IMR-90 (cell line): ENCODE measurements at regions not wholly inside any gene's neighbourhood (a gene's known extent, or its start where the extent isn't known, plus 50 kb on each side); places are given as distances from the start of the nearest gene placed in this dataset.

Source experiments
- ATAC-seq: fragments of 200-7000 bp; cut with Tn5 transposase; 2 replicates; pipeline ENCODE4 v1.9.1; 2020; ENCODE audit warnings: low read depth, mild to moderate bottlenecking, moderate library complexity
- BruUV-seq: library from RNA; stranded (reverse); fragments of 400-500 nt; replicated peaks from 2 replicates; lab custom pipeline; 2021; lab: Mats Ljungman, UMichigan
- CTCF ChIA-PET: fragments of 300-600 bp; formaldehyde crosslinking; extraction: SDS; loops from one replicate; lab custom pipeline; 2021; ENCODE audit warnings: antibody characterized with exemption; lab: Yijun Ruan, JAX
- POLR2A ChIA-PET: fragments of 300-600 bp; sonication (Branson Sonifier 250); formaldehyde crosslinking; loops from one replicate; lab custom pipeline; 2022; ENCODE audit warnings: antibody characterized with exemption; ENCODE audit not compliant: unreplicated experiment; lab: Charles Lee
- DNase-seq: peaks from one replicate; pipeline ENCODE4 v3.0.0; 2013
- H2AFZ ChIP-seq: replicated peaks from 2 replicates; pipeline ENCODE3; 2013; ENCODE audit warnings: low read length, mild to moderate bottlenecking; ENCODE audit not compliant: poor library complexity
- H2AK5ac ChIP-seq: 2 replicates; pipeline ENCODE4 v1.6.1; 2013; ENCODE audit warnings: low read depth, low read length, inconsistent platforms
- H2AK9ac ChIP-seq: replicated peaks from 2 replicates; pipeline ENCODE3; 2013; ENCODE audit warnings: mild to moderate bottlenecking, low read depth, low read length, moderate library complexity; ENCODE audit not compliant: poor library complexity
- H2BK120ac ChIP-seq: 2 replicates; pipeline ENCODE4 v1.6.1; 2013; ENCODE audit warnings: low read depth, low read length, inconsistent platforms
- H2BK15ac ChIP-seq: 3 replicates; pipeline ENCODE4 v1.6.1; 2013; ENCODE audit warnings: low read depth, low read length, inconsistent platforms
- H2BK20ac ChIP-seq: 2 replicates; pipeline ENCODE4 v1.6.1; 2013; ENCODE audit warnings: low read depth, mild to moderate bottlenecking, inconsistent platforms, low read length, moderate library complexity
- H2BK5ac ChIP-seq: 2 replicates; pipeline ENCODE4 v1.6.1; 2013; ENCODE audit warnings: mild to moderate bottlenecking, low read depth, low read length, inconsistent platforms; ENCODE audit not compliant: poor library complexity, severe bottlenecking
- H3K14ac ChIP-seq: replicated peaks from 2 replicates; pipeline ENCODE4 v1.6.1; 2013; ENCODE audit warnings: low read depth, low read length, inconsistent platforms
- H3K18ac ChIP-seq: 2 replicates; pipeline ENCODE4 v1.6.1; 2013; ENCODE audit warnings: low read depth, low read length, control low read depth
- H3K23ac ChIP-seq: 2 replicates; pipeline ENCODE4 v1.6.1; 2013; ENCODE audit warnings: low read depth, low read length, inconsistent platforms
- H3K27ac ChIP-seq: 2 replicates; pipeline ENCODE4 v1.5.1; 2013; ENCODE audit warnings: mild to moderate bottlenecking, control low read depth, low read length; ENCODE audit not compliant: insufficient read depth
- H3K27me3 ChIP-seq: 2 replicates; pipeline ENCODE4 v1.6.1; 2013; ENCODE audit warnings: low read length; ENCODE audit not compliant: control insufficient read depth, insufficient read depth
- H3K36me3 ChIP-seq: 2 replicates; pipeline ENCODE4 v1.6.1; 2013; ENCODE audit warnings: low read length, mixed read lengths; ENCODE audit not compliant: control insufficient read depth, insufficient read depth
- H3K4ac ChIP-seq: 2 replicates; pipeline ENCODE4 v1.6.1; 2013; ENCODE audit warnings: low read depth, low read length, inconsistent platforms
- H3K4me1 ChIP-seq: 2 replicates; pipeline ENCODE4 v1.6.1; 2013; ENCODE audit warnings: low read length, mixed read lengths; ENCODE audit not compliant: control insufficient read depth, insufficient read depth
- H3K4me2 ChIP-seq: 2 replicates; pipeline ENCODE4 v1.6.1; 2013; ENCODE audit warnings: low read depth, mild to moderate bottlenecking, control low read depth, low read length, moderate library complexity
- H3K4me3 ChIP-seq: 2 replicates; pipeline ENCODE4 v1.5.1; 2013; ENCODE audit warnings: low read depth, mild to moderate bottlenecking, control low read depth, low read length, moderate library complexity; ENCODE audit not compliant: insufficient read depth
- H3K56ac ChIP-seq: 2 replicates; pipeline ENCODE4 v1.6.1; 2013; ENCODE audit warnings: low read length, inconsistent platforms; ENCODE audit not compliant: insufficient read depth; ENCODE audit errors: extremely low read depth
- H3K79me1 ChIP-seq, 2 experiments: 2 replicates each; pipeline ENCODE4 v1.6.1; 2013; ENCODE audit warnings: low read length in 2 of 2, inconsistent platforms in 1 of 2, low read depth in 1 of 2
- H3K9ac ChIP-seq: 2 replicates; pipeline ENCODE4 v1.6.1; 2013; ENCODE audit warnings: low read depth, low read length, control low read depth
- H3K9me1 ChIP-seq: 2 replicates; pipeline ENCODE4 v1.6.1; 2013; ENCODE audit warnings: low read length, inconsistent platforms; ENCODE audit not compliant: insufficient read depth
- H3K9me3 ChIP-seq: 2 replicates; pipeline ENCODE4 v1.6.1; 2013; ENCODE audit warnings: low read length; ENCODE audit not compliant: control insufficient read depth, insufficient read depth
- H4K20me1 ChIP-seq: 2 replicates; pipeline ENCODE4 v1.6.1; 2013; ENCODE audit warnings: low read length, inconsistent platforms; ENCODE audit not compliant: insufficient read depth
- H4K5ac ChIP-seq: 2 replicates; pipeline ENCODE4 v1.6.1; 2013; ENCODE audit warnings: mild to moderate bottlenecking, low read depth, low read length, control low read depth
- H4K8ac ChIP-seq, 2 experiments: 2 replicates each; pipeline ENCODE4 v1.6.1; 2013; ENCODE audit warnings: low read depth in 2 of 2, low read length in 2 of 2, control low read depth in 1 of 2, inconsistent platforms in 1 of 2
- H4K91ac ChIP-seq: 2 replicates; pipeline ENCODE4 v1.6.1; 2013; ENCODE audit warnings: low read depth, low read length, inconsistent platforms; ENCODE audit not compliant: insufficient read depth
- BHLHE40 ChIP-seq: fragments of 150-350 bp; IDR thresholded peaks from 2 replicates; pipeline ENCODE4 v1.6.1; 2016; ENCODE audit warnings: mild to moderate bottlenecking, low read depth, low read length
- FOS ChIP-seq: fragments of 150-350 bp; IDR thresholded peaks from 2 replicates; pipeline ENCODE4 v1.6.1; 2016; ENCODE audit warnings: low read depth, low read length
- MAFK ChIP-seq: IDR thresholded peaks from 2 replicates; pipeline ENCODE4 v1.6.1; 2012; ENCODE audit warnings: low read depth, low read length, improper control_type of control experiment
- RCOR1 ChIP-seq: IDR thresholded peaks from 2 replicates; pipeline ENCODE4 v1.6.1; 2012; ENCODE audit warnings: mild to moderate bottlenecking, low read length, improper control_type of control experiment; ENCODE audit not compliant: insufficient replicate concordance
- RFX5 ChIP-seq: IDR thresholded peaks from 2 replicates; pipeline ENCODE4 v1.8.0; 2012; ENCODE audit warnings: low read depth, mild to moderate bottlenecking, low read length, moderate library complexity
- WGBS, 2 experiments: methylation state at CpG; one replicate each; pipeline versions ENCODE4 v1.1.5 to v1.1.7; 2013; ENCODE audit warnings: missing lambda C conversion rate in 2 of 2; ENCODE audit not compliant: insufficient read length in 1 of 2; ENCODE audit errors: extremely low coverage in 2 of 2; 5-methylcytosine and 5-hydroxymethylcytosine counted together
- dilution Hi-C: fragments of 300-500 bp; cut with HindIII; formaldehyde crosslinking; loops from one replicate; pipeline ENCODE4 v1.14.3; 2018; ENCODE audit warnings: low sequenced_read_pairs; ENCODE audit not compliant: unreplicated experiment
- in situ Hi-C: fragments of 300-500 bp; cut with MboI; formaldehyde crosslinking; loops from 3 replicates; pipeline ENCODE4 v1.14.3; 2019; ENCODE audit warnings: low sequenced_read_pairs, inconsistent platforms, mixed read lengths
- intact Hi-C: fragments of 100-400 bp; cut with micrococcal nuclease; formaldehyde crosslinking; loops from 2 replicates; pipeline ENCODE4 v1.10.0; 2022

DNA sequence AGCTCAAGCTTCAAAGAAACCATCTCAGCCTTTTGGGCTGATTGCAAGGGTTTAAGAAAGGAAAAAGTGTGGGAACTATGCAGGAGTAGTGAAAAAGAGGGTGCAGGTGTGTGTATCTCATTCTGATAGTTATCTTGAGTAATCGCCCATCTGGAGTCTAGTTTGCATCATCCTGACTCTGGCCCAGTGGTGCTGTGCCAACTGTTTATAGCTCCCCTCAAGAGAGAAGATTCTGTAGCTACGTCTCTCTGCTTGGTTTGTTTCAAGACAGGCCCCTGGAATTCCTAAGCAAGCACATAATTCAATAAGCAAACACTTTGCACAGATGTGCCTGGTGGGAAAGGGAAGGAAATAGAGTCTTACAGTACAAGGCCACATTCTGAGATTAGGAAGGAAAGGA, 144.4 kb downstream of the HAPSTR1 start:
- no peak for TF ChIP-seq RCOR1
- TF ChIP-seq FOS = no peak
- TF ChIP-seq MAFK = no peak
- TF ChIP-seq RFX5 = no peak
- TF ChIP-seq BHLHE40 = no peak
- no peaks in the 10 kb centered on the region for H3K27me3 ChIP-seq
- no peaks in the 10 kb centered on the region for H4K20me1 ChIP-seq
- ATAC-seq (no peak), DNase-seq (no peak)
- H3K79me1 ChIP-seq = no peaks in the 10 kb centered on the region
- in situ Hi-C loops = no loop called here
- no TSS peak for BruUV-seq
- dilution Hi-C loops = no loop called here
- intact Hi-C loops = no loop called here
- no peak overlapping the region for H3K56ac ChIP-seq
- WGBS, 2 experiments = no CpG with 5 or more reads among the region's 2 CpGs
- no peak overlapping the region for H3K9ac ChIP-seq
- H3K9me3 ChIP-seq = no peaks in the 10 kb centered on the region
- H4K91ac ChIP-seq = no peak overlapping the region
- H2BK15ac ChIP-seq = no peak overlapping the region
- no peak overlapping the region for H3K4ac ChIP-seq
- no peak overlapping the region for H3K27ac ChIP-seq
- ChIA-PET CTCF (no interaction called here), POLR2A (no interaction called here)
- no peak overlapping the region for H4K8ac ChIP-seq
- no peak overlapping the region for H2AK5ac ChIP-seq
- H2BK120ac ChIP-seq = no peak overlapping the region
- no peak overlapping the region for H3K14ac ChIP-seq
- no peaks in the 10 kb centered on the region for H3K4me1 ChIP-seq
- no peak overlapping the region for H3K23ac ChIP-seq
- H3K9me1 ChIP-seq = no peaks in the 10 kb centered on the region
- no peaks in the 10 kb centered on the region for H3K36me3 ChIP-seq
- no peak overlapping the region for H2BK20ac ChIP-seq
- no peak overlapping the region for H2BK5ac ChIP-seq
- H3K18ac ChIP-seq = no peak overlapping the region
- no peak overlapping the region for H4K5ac ChIP-seq
- H3K4me2 ChIP-seq = no peak overlapping the region
- H2AK9ac ChIP-seq = no peak overlapping the region
- H3K4me3 ChIP-seq = no peak overlapping the region
- H2AFZ ChIP-seq = no peak overlapping the region
